ENCODE measurements at regions not wholly inside any gene's neighbourhood (a gene's known extent, or its start where the extent isn't known, plus 50 kb on each side); places are given as distances from the start of the nearest gene placed in this dataset.

GRCh38 chr21:14869984-14870852, 194.6 kb downstream of the NRIP1 start:
- no peak for DNase-seq

- DNase-seq: no peak
Observed at GRCh38 chr21:14866859-14867765, 197.7 kb downstream of the NRIP1 start.

GRCh38 chr21:14864211-14865021, 200.4 kb downstream of the NRIP1 start:
- DNase-seq: no peak

GRCh38 chr21:14863745-14864210, 201.0 kb downstream of the NRIP1 start:
- no peak for DNase-seq

- DNase-seq: no peak
Observed at GRCh38 chr21:14862794-14863720, 201.7 kb downstream of the NRIP1 start.

- DNase-seq: no peak
Observed at GRCh38 chr21:14858311-14858710, 206.5 kb downstream of the NRIP1 start.

- DNase-seq: no peak
Observed at GRCh38 chr21:14857529-14857928, 207.3 kb downstream of the NRIP1 start.

- no peak for DNase-seq
Observed at GRCh38 chr21:14850394-14850793, 214.4 kb downstream of the NRIP1 start.

- no peak for DNase-seq
Observed at GRCh38 chr21:14846621-14847020, 218.2 kb downstream of the NRIP1 start.

GRCh38 chr21:14844001-14844400, 220.8 kb downstream of the NRIP1 start:
- DNase-seq: no peak

GRCh38 chr21:14842601-14843000, 222.2 kb downstream of the NRIP1 start:
- DNase-seq: no peak

- DNase-seq: no peak
Observed at GRCh38 chr21:14841511-14842472, 223.0 kb downstream of the NRIP1 start.

- no peak for DNase-seq
Observed at GRCh38 chr21:14838400-14838799, 226.4 kb downstream of the NRIP1 start.

GRCh38 chr21:14836950-14837349, 227.8 kb downstream of the NRIP1 start:
- DNase-seq: no peak

GRCh38 chr21:14833666-14834351, 231.0 kb downstream of the NRIP1 start:
- no peak for DNase-seq

GRCh38 chr21:14833241-14833640, 231.6 kb downstream of the NRIP1 start:
- DNase-seq: no peak

GRCh38 chr21:14830307-14830706, 234.5 kb downstream of the NRIP1 start:
- no peak for DNase-seq

GRCh38 chr21:14829685-14830084, 235.1 kb downstream of the NRIP1 start:
- DNase-seq: no peak

GRCh38 chr21:14827468-14827867, 237.3 kb downstream of the NRIP1 start:
- no peak for DNase-seq

GRCh38 chr21:14826630-14827029, 238.2 kb downstream of the NRIP1 start:
- DNase-seq: no peak
